DND-41 (cell line): ENCODE measurements at regions not wholly inside any gene's neighbourhood (a gene's known extent, or its start where the extent isn't known, plus 50 kb on each side); places are given as distances from the start of the nearest gene placed in this dataset.

ENCODE experiments used
- EZH2 ChIP-seq: IDR thresholded peaks from 3 replicates; pipeline ENCODE4 v1.6.1; 2012; ENCODE audit warnings: borderline replicate concordance, low read depth, mild to moderate bottlenecking, moderate library complexity, low read length, inconsistent platforms; ENCODE audit not compliant: severe bottlenecking
- TF ChIP-seq, protein P1 (sequence below): IDR thresholded peaks from 2 replicates; pipeline ENCODE4 v1.5.1; 2012; ENCODE audit warnings: borderline replicate concordance, low read length, moderate library complexity, mild to moderate bottlenecking; ENCODE audit not compliant: poor library complexity, severe bottlenecking; ENCODE audit errors: extremely low read depth

DNA sequence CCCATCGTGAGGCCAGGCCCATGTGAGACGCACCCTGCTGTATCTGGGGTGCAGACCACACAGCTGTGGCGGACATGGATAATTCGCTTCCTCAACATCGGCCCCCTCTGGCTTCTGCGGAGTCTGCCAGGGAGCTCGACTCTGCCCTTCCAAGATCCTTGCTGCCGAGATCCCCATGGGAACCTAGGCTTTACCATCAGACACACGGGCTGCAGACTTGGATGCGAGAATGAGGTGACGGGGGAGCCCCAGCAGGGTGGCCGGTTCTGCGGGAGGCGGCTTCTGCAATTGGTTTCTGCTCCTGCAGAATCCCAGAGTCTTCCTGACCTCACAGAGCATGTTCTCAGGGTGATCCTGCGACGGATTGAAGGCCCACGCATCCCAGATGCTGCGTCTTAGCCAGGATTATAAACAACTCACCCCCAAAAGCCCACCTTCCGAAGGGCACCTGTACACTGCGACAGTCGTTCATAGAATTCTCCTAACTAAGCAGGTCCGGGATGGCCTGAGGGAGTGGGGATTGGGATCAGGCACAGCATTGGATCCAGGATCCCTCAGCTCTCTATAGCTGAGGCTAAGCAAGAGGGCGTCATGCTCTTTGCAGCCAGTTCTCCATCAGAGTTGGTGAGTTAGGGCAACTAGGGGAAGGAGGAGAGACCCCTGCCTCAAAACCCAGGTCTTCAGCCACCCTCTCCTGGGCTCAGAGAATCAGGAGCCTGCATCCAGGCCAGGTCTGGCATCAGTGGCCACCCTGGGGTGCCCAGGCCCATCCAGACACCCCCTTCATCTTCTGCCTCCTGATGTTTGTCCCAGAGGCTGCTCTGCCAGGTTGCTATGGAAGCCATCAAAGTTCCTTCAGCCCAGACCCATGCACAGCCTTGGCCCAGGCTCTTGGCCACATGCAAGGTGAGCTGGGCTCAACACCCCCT is 74.7 kb upstream of the SNTG2 start:
- TF ChIP-seq EZH2: no peak
- TF ChIP-seq, protein P1, sequence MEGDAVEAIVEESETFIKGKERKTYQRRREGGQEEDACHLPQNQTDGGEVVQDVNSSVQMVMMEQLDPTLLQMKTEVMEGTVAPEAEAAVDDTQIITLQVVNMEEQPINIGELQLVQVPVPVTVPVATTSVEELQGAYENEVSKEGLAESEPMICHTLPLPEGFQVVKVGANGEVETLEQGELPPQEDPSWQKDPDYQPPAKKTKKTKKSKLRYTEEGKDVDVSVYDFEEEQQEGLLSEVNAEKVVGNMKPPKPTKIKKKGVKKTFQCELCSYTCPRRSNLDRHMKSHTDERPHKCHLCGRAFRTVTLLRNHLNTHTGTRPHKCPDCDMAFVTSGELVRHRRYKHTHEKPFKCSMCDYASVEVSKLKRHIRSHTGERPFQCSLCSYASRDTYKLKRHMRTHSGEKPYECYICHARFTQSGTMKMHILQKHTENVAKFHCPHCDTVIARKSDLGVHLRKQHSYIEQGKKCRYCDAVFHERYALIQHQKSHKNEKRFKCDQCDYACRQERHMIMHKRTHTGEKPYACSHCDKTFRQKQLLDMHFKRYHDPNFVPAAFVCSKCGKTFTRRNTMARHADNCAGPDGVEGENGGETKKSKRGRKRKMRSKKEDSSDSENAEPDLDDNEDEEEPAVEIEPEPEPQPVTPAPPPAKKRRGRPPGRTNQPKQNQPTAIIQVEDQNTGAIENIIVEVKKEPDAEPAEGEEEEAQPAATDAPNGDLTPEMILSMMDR: no peak
